ENCODE measurements at regions not wholly inside any gene's neighbourhood (a gene's known extent, or its start where the extent isn't known, plus 50 kb on each side); places are given as distances from the start of the nearest gene placed in this dataset.

- TF ChIP-seq CTCF (IDR thresholded peaks at IDR 0.05) = no peak
- TF ChIP-seq POLR2A (IDR thresholded peaks at IDR 0.05) = no peak
These were observed 93.5 kb upstream of the PPP1R9A start for GRCh38 chr7:94813917-94814316.
